Vagina (tissue), 2 donors: ENCODE measurements at regions not wholly inside any gene's neighbourhood (a gene's known extent, or its start where the extent isn't known, plus 50 kb on each side); places are given as distances from the start of the nearest gene placed in this dataset.

Experiments
- DNase-seq, 2 donors: peaks; one replicate each; pipeline ENCODE4 v3.0.0-alpha.2; 2017; ENCODE audit errors: extremely low spot score in 2 of 2
- H3K27ac ChIP-seq: fragments of 200-600 bp; sonication (generic); one replicate; pipeline ENCODE4 v1.5.1; 2019
- H3K27me3 ChIP-seq: fragments of 200-600 bp; sonication (generic); one replicate; pipeline ENCODE4 v1.5.1; 2019
- H3K36me3 ChIP-seq, 2 donors: fragments of 200-600 bp; sonication (generic); one replicate each; pipeline ENCODE4 v1.5.1; 2017 to 2019
- H3K4me1 ChIP-seq: fragments of 200-600 bp; sonication (generic); one replicate; pipeline ENCODE4 v1.5.1; 2019
- H3K4me3 ChIP-seq, 2 donors: fragments of 200-600 bp; sonication (generic); 1 replicate in 1 of 2; 2 replicates in 1 of 2; pipeline ENCODE4 v1.5.1; 2016 to 2019
- H3K9me3 ChIP-seq: fragments of 200-600 bp; sonication (generic); one replicate; pipeline ENCODE4 v1.5.1; 2019
- POLR2A ChIP-seq, 2 donors: fragments of 450-650 bp; IDR thresholded peaks; one replicate each; pipeline ENCODE4 v1.6.1; 2017; ENCODE audit warnings: antibody characterized with exemption in 2 of 2, mild to moderate bottlenecking in 2 of 2, moderate library complexity in 2 of 2
- POLR2AphosphoS5 ChIP-seq, 2 donors: sonication (generic); formaldehyde crosslinking; IDR thresholded peaks; one replicate each; pipeline ENCODE4 v1.9.0; 2017; ENCODE audit warnings: antibody characterized with exemption in 2 of 2, mild to moderate bottlenecking in 2 of 2, low read depth in 1 of 2; ENCODE audit not compliant: insufficient read depth in 1 of 2
- intact Hi-C: fragments of 100-400 bp; cut with DNase I; formaldehyde crosslinking; loops from one replicate; pipeline ENCODE4 v1.15.1; 2023
- TF ChIP-seq, protein P1 (sequence below), 3 experiments: fragments of 450-650 bp in 2 of 3; fragments of 200-600 bp in 1 of 3; sonication (generic) in 1 of 3; IDR thresholded peaks; one replicate each; pipeline ENCODE4 v1.5.1; 2017 to 2019; ENCODE audit warnings: antibody characterized with exemption in 3 of 3, mild to moderate bottlenecking in 2 of 3, moderate library complexity in 2 of 3

DNA sequence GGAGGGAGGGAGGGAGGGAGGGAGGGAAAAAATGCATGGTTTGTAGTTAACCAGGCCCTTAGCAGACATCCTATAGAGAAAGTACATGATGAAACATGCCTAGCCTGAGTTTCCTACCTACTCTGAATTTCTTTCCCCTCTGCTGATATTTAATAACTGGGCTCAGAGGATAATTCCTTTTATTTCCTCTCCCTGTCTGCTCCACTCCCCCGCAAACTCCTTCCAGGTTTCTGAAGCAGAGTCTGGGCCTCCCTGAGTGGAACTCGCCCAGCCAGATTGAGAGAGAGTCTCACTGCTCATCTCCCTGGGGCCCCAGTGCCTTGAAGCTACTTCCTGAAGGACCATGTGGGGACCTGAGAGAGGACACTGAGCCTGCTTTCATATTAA, 111.9 kb upstream of the SLC44A3 start:
- no peak for TF ChIP-seq POLR2AphosphoS5 (IDR thresholded peaks at IDR 0.05; ENCODE audit: insufficient read depth in 1 of 2, low read depth in 1 of 2)
- TF ChIP-seq, protein P1, sequence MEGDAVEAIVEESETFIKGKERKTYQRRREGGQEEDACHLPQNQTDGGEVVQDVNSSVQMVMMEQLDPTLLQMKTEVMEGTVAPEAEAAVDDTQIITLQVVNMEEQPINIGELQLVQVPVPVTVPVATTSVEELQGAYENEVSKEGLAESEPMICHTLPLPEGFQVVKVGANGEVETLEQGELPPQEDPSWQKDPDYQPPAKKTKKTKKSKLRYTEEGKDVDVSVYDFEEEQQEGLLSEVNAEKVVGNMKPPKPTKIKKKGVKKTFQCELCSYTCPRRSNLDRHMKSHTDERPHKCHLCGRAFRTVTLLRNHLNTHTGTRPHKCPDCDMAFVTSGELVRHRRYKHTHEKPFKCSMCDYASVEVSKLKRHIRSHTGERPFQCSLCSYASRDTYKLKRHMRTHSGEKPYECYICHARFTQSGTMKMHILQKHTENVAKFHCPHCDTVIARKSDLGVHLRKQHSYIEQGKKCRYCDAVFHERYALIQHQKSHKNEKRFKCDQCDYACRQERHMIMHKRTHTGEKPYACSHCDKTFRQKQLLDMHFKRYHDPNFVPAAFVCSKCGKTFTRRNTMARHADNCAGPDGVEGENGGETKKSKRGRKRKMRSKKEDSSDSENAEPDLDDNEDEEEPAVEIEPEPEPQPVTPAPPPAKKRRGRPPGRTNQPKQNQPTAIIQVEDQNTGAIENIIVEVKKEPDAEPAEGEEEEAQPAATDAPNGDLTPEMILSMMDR (IDR thresholded peaks at IDR 0.05): no peak
- no peak for TF ChIP-seq POLR2A (IDR thresholded peaks at IDR 0.05)
- no peaks in the 10 kb centered on the region for H3K36me3 ChIP-seq
- no peaks in the 10 kb centered on the region for H3K9me3 ChIP-seq
- intact Hi-C loops: no loop called here
- no peak for DNase-seq
- no peak overlapping the region for H3K27ac ChIP-seq
- no peaks in the 10 kb centered on the region for H3K4me1 ChIP-seq
- no peaks in the 10 kb centered on the region for H3K27me3 ChIP-seq
- no peak overlapping the region for H3K4me3 ChIP-seq

DNA sequence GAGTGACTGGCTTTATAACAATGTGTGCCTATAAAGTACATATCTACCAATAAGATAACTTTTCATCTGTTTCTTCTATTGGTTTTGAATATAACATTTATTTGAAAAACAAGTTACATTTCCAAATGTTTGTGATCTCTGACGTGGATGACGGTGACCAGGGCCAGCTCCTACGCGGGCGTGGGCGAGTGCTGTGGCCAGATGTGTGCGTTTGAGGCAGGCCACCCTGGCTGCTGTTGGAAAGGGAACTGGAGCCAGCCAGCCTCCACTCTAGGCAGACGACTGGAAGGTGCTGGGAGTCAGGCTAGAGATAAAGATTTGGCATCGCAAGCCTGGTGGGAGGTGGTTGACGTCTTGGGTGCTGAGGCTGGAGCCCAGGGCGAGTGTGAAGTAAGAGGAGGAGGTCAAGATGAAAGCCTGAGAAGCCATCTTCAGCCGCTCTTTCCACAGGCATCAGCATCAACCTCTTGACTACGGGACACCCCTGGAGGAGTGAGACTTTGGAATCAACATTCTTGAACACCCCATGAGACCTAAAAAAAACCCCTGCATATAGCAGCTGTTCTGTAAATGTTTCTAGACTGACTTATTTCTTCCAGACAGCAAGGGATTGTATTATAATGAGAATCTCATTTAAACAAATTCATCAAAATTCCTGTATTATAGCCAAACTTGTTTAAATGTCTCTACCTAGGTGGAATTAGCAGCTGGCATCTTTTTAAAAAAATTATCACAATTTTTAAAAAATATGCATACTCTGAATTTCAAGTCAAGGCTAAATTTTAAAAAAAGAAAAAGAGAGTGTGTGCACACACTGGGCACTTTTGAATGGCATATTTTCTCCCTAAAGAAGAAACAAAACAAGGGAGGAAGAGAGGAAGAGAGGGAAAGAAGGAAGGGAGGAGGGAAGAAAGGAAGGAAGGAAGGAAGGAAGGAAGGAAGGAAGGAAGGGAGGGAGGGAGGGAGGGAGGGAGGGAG, 112.5 kb upstream of the SLC44A3 start:
- Histone ChIP-seq H3K27me3 (no peaks in the 10 kb centered on the region), H3K27ac (no peak overlapping the region)
- no peak for DNase-seq

DNA sequence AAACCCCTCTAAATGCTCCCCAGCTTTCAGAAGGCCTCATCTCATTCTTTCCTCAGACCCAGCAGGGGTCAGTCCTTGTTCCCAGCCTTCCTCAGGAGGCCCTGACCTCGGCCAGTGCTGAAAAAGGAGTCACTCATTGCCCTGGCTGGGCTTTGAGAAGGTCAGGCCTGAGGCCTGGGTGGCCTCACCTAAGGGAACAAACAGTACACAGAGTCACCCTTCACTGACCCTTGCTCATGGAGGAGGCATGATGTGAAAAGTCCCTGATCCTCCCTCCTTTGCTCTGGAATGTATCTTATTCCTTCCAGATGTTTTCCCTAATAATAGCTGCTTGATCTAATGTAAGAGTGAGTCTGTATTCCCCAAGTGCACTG, 117.7 kb upstream of the SLC44A3 start:
- no peak overlapping the region for H3K4me3 ChIP-seq
- intact Hi-C loops: no loop called here
- no peaks in the 10 kb centered on the region for H3K9me3 ChIP-seq
- peak overlapping the region; percentile 52 for H3K27ac ChIP-seq
- H3K27me3 ChIP-seq: no peaks in the 10 kb centered on the region
- DNase-seq: no peak
- H3K4me1 ChIP-seq: no peaks in the 10 kb centered on the region
- TF ChIP-seq, protein P1 (IDR thresholded peaks at IDR 0.05): no peak
- TF ChIP-seq POLR2AphosphoS5 (IDR thresholded peaks at IDR 0.05; ENCODE audit: insufficient read depth in 1 of 2, low read depth in 1 of 2): peak in 1 of 2 donors; percentile 38
- H3K36me3 ChIP-seq: no peaks in the 10 kb centered on the region

More for the DNA sequence above, 112.5 kb upstream of the SLC44A3 start:
- H3K4me1 ChIP-seq: no peaks in the 10 kb centered on the region
- H3K4me3 ChIP-seq: no peak overlapping the region
- peak in 1 of 2 donors; percentile 38 for TF ChIP-seq POLR2AphosphoS5 (IDR thresholded peaks at IDR 0.05; ENCODE audit: insufficient read depth in 1 of 2, low read depth in 1 of 2)
- TF ChIP-seq, protein P1 (IDR thresholded peaks at IDR 0.05): no peak
- no peaks in the 10 kb centered on the region for H3K9me3 ChIP-seq
- H3K36me3 ChIP-seq: no peaks in the 10 kb centered on the region
- intact Hi-C loops: no loop called here

DNA sequence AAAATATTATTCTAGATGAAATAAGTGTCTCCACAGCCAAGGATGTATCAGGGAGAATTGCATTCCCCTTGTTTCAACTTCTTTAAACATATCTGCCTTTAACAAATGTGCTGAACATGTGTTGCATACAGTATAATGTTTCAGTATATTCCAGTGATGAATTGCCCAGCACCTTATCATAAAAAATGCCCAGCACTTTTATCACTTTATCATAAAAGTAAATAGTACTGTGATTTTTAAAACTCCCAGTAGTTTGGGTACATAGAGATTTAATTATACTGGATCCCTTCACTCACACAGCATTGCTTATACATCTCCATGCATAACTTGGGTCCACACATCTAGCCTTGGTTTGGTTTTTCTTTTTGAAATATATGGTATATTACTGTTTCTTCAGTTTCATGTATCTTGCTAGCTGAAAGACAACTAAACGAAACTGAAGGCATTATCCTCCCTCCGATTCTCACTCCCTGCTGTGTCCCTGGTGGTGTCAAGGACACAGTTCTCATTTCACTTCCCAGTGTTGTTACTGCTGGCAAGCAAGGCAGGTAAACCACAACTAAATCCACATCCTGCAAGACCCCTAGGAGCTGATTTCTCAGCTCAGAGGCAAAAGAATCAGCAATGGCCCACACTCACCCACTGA, 118.2 kb upstream of the SLC44A3 start:
- H3K9me3 ChIP-seq: no peaks in the 10 kb centered on the region
- TF ChIP-seq POLR2AphosphoS5 (IDR thresholded peaks at IDR 0.05; ENCODE audit: insufficient read depth in 1 of 2, low read depth in 1 of 2): no peak
- TF ChIP-seq POLR2A (IDR thresholded peaks at IDR 0.05): no peak
- TF ChIP-seq, protein P1 (IDR thresholded peaks at IDR 0.05): no peak
- DNase-seq: no peak
- intact Hi-C loops: no loop called here
- peak overlapping the region; percentile 52 for H3K27ac ChIP-seq
- no peaks in the 10 kb centered on the region for H3K27me3 ChIP-seq
- no peaks in the 10 kb centered on the region for H3K36me3 ChIP-seq
- no peak overlapping the region for H3K4me3 ChIP-seq
- no peaks in the 10 kb centered on the region for H3K4me1 ChIP-seq
